RPMI7951 (cell line): ENCODE measurements at regions not wholly inside any gene's neighbourhood (a gene's known extent, or its start where the extent isn't known, plus 50 kb on each side); places are given as distances from the start of the nearest gene placed in this dataset.

Experiments
- DNase-seq: peaks from one replicate; pipeline ENCODE4 v3.0.0-alpha.2; 2012; ENCODE audit warnings: low read depth

GRCh38 chr7:45974540-45975360, 53.7 kb upstream of the IGFBP3 start:
- DNase-seq, result no peak

GRCh38 chr7:45973725-45974532, 52.9 kb upstream of the IGFBP3 start:
- DNase-seq, result peak; percentile 82

DNA sequence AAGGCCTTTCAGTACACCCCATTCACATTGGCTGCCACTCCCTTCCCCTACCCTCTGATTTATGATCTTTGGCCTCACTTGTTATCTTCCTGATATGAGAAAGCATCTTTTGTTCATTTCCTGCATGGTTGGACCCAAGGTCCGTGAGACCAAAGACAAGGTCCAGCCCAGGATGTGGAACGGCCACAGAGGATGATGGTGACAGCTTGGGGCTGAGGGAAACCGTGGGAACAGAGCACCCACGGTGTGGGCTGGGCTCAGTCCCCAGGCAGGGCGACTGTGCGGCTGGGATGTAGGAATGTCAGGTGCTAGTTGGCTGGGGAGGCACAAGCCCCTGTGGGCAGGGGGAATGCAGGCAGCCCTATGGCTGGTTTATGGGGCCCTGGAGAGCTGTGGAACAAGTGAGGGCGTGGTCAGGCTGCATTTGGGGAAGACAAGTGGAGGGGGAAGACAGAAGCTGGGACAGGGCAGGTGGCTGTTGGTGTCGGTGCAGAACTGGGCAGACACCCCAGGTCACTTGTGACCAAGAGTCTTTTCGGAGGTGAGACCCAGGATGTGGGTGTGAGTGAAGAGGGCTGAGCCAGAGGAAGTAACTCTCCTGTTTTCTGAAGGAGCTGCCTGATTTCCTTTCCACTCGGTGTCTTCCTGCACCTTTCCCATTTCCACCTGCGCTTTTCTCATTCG, 51.7 kb upstream of the IGFBP3 start:
- DNase-seq, result no peak

GRCh38 chr7:45971661-45972175, 50.6 kb upstream of the IGFBP3 start:
- DNase-seq, result no peak

DNA sequence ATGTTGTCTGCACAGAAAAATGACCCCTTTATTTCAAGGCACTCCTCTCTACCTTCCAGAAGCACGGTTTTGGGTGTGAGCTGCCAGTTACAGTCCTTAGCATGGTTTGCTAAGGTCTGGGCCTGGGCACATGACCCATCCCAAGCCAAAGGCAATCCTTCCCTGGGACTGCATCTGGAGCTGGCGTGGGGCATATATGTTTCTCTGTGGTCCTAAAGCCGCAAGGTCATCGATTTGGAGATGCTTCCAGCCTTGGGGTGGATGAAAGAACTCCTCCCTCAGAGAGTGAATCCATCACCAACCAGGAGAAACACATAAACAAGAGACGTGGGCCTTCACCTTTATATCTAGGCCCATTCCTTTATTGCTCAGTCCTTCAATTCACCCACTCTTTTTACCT, 50.1 kb upstream of the IGFBP3 start:
- DNase-seq, result no peak
